ENCODE measurements at regions not wholly inside any gene's neighbourhood (a gene's known extent, or its start where the extent isn't known, plus 50 kb on each side); places are given as distances from the start of the nearest gene placed in this dataset.

DNA sequence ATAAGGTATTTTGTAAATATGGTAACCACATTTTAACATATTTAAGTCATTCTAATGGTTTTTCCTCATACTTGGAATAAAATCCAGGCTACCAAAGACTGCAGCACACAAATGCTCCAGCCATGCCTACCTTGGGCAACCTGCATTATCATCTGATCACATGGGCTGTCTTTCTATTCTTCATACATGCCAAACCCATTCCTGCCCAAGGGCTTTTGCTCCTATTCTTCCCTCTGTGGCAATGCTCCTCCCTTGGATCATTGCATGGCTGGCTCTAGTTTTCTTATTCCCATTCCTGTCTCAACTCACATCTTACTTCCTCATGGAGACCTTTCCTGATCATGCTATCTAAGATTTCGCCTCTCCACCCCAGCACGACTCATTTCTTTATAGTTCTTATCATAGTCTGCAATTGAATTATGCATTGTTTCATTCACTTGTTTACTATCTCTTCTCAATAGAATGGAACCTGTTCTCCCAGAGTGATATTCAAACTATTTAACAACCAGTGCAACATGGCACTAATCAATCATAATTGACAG, 54.9 kb upstream of the C5orf46 start:
- Histone ChIP-seq H3K27me3 (no peaks in the 10 kb centered on the region), H3K4me3 (no peak overlapping the region), H3K36me3 (no peaks in the 10 kb centered on the region), H3K27ac (no peak overlapping the region), H3K4me1 (peaks cover 11% of the 10 kb centered on the region), H3K9me3 (no peaks in the 10 kb centered on the region)
- intact Hi-C loops (cut with DNase I), result no loop called here
- no peak for DNase-seq (ENCODE audit: extremely low spot score in 2 of 2)
- TF ChIP-seq POLR2AphosphoS5 (IDR thresholded peaks at IDR 0.05; ENCODE audit: insufficient read depth in 1 of 2, low read depth in 1 of 2) (no peak), POLR2A (IDR thresholded peaks at IDR 0.05) (no peak)
- TF ChIP-seq, protein P1, sequence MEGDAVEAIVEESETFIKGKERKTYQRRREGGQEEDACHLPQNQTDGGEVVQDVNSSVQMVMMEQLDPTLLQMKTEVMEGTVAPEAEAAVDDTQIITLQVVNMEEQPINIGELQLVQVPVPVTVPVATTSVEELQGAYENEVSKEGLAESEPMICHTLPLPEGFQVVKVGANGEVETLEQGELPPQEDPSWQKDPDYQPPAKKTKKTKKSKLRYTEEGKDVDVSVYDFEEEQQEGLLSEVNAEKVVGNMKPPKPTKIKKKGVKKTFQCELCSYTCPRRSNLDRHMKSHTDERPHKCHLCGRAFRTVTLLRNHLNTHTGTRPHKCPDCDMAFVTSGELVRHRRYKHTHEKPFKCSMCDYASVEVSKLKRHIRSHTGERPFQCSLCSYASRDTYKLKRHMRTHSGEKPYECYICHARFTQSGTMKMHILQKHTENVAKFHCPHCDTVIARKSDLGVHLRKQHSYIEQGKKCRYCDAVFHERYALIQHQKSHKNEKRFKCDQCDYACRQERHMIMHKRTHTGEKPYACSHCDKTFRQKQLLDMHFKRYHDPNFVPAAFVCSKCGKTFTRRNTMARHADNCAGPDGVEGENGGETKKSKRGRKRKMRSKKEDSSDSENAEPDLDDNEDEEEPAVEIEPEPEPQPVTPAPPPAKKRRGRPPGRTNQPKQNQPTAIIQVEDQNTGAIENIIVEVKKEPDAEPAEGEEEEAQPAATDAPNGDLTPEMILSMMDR (IDR thresholded peaks at IDR 0.05), result no peak

DNA sequence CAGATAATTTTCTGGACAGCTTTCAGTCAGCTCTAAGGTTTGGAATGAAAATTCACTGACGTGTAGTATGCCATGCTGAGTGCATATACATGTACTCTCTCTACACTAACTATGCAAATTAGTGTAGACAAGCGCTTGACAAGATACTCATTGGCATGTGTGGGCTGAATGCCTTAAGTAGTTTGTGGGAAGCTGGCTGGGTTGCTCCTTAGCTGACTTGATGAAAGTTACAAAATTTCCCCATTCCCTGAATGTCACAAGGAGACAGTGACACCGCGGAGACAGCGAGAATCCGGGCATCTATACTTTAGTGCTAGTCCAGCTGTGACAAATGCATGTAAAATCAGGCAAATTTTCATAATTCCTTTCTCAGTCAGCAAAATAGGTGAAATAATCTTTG, 51.6 kb upstream of the C5orf46 start:
- intact Hi-C loops (cut with DNase I), result no loop called here
- TF ChIP-seq, protein P1 (IDR thresholded peaks at IDR 0.05), result no peak
- TF ChIP-seq POLR2AphosphoS5 (IDR thresholded peaks at IDR 0.05; ENCODE audit: insufficient read depth in 1 of 2, low read depth in 1 of 2), result no peak
- H3K27ac ChIP-seq, result no peak overlapping the region

DNA sequence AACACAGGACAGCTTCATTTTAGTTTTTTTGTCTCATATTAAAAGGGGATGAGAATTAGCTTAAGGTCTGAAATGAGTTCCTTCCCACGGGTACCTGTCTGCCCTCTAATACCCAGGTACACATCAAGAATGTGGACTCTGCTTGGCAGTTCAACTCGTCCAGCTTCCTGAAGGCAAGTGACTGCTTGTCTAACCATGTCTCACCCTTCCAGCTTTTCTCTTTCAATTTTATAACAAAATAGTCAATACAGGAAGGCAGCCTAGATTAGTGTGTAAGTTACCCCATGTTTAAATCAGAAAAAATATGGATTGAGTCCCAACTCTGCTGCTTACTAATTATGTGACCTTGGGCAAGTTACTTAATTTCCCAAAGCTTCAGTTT, 50.5 kb upstream of the C5orf46 start:
- Histone ChIP-seq H3K9me3 (no peaks in the 10 kb centered on the region), H3K27me3 (no peaks in the 10 kb centered on the region), H3K4me3 (no peak overlapping the region), H3K4me1 (peaks cover 5% of the 10 kb centered on the region), H3K27ac (no peak overlapping the region), H3K36me3 (no peaks in the 10 kb centered on the region)
- DNase-seq (ENCODE audit: extremely low spot score in 2 of 2), result no peak
- intact Hi-C loops (cut with DNase I), result no loop called here
- TF ChIP-seq, protein P1 (IDR thresholded peaks at IDR 0.05), result no peak
- no peak for TF ChIP-seq POLR2AphosphoS5 (IDR thresholded peaks at IDR 0.05; ENCODE audit: insufficient read depth in 1 of 2, low read depth in 1 of 2)
- TF ChIP-seq POLR2A (IDR thresholded peaks at IDR 0.05), result no peak

More for the DNA sequence above, 51.6 kb upstream of the C5orf46 start:
- H3K4me1 ChIP-seq, result peaks cover 7% of the 10 kb centered on the region
- H3K9me3 ChIP-seq, result no peaks in the 10 kb centered on the region
- no peaks in the 10 kb centered on the region for H3K36me3 ChIP-seq
- no peak for DNase-seq (ENCODE audit: extremely low spot score in 2 of 2)
- no peaks in the 10 kb centered on the region for H3K27me3 ChIP-seq
- H3K4me3 ChIP-seq, result no peak overlapping the region

DNA sequence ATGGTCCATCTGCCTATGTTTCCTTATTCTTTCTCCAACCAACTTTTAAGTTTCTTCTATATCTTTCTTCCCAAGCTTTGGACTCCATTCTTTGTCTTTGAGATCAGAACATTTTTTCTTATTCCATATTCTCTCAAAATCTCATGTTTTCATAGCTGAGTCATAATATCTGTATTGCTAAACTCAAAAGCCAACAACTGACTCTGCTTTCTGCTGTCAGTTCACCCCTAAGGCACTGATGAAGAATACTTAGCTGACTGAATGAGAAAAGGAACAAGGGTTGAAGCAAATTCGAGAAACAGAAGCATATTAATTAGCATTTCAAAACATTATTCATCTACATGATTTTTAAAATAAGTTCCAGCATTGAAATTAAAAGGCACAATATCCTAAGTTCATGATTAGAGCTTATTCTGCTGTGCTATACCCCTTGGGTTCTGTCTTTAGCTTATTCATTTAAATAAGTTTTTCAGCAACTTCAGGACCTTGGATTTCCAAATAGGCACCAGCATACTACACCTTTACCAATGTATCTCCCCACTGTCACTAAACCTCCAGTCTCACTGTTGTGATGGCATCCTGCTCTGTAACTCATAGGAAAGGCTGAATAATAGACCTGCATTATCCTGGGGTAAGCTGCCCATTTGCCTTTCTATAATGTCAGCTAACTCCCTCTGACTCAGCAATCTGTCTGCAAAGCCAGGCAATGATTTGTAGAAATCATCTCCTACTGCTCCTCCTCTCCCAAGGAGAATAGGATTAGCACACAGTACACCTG, 49.9 kb upstream of the C5orf46 start:
- Histone ChIP-seq H3K27ac (no peak overlapping the region), H3K36me3 (no peaks in the 10 kb centered on the region), H3K27me3 (no peaks in the 10 kb centered on the region), H3K4me1 (no peaks in the 10 kb centered on the region), H3K9me3 (no peaks in the 10 kb centered on the region), H3K4me3 (no peak overlapping the region)
- intact Hi-C loops (cut with DNase I), result no loop called here
- DNase-seq (ENCODE audit: extremely low spot score in 2 of 2), result no peak
- TF ChIP-seq POLR2A (IDR thresholded peaks at IDR 0.05), result no peak
- TF ChIP-seq POLR2AphosphoS5 (IDR thresholded peaks at IDR 0.05; ENCODE audit: insufficient read depth in 1 of 2, low read depth in 1 of 2), result no peak
- TF ChIP-seq, protein P1 (IDR thresholded peaks at IDR 0.05), result no peak
